ENCODE measurements at regions not wholly inside any gene's neighbourhood (a gene's known extent, or its start where the extent isn't known, plus 50 kb on each side); places are given as distances from the start of the nearest gene placed in this dataset.

- intact Hi-C loops (cut with micrococcal nuclease): no loop called here
- ChIA-PET POLR2A (interaction anchor here (0.6 kb wide), 1 partner anchor 1769 kb away, joined by 4 read pairs; no protein-coding TSS in a partner anchor), CTCF (interaction anchor here (1.1 to 1.8 kb wide), 2 partner anchors 12 to 93 kb away, joined by 3 read pairs; no protein-coding TSS in a partner anchor)
- H3K4me1 ChIP-seq (ENCODE audit: control insufficient read depth, extremely low read depth, insufficient read depth, low read length): no peaks in the 10 kb centered on the region
- no peaks in the 10 kb centered on the region for H3K36me3 ChIP-seq (ENCODE audit: control insufficient read depth in 2 of 2, extremely low read depth in 1 of 2, insufficient read depth in 2 of 2, low read length in 2 of 2)
- FAIRE-seq (no peak), DNase-seq (ENCODE audit: low read depth, low spot score) (no peak)
- no peak overlapping the region for H2AFZ ChIP-seq (ENCODE audit: low read depth, low read length)
- no TSS peak for BruUV-seq (replicated peaks)
- H3K27ac ChIP-seq (ENCODE audit: insufficient read depth, low read depth, low read length): no peak overlapping the region
- H3K4me2 ChIP-seq (ENCODE audit: insufficient read depth, low read length): no peak overlapping the region
- no peaks in the 10 kb centered on the region for H3K27me3 ChIP-seq (ENCODE audit: control insufficient read depth in 2 of 2, insufficient read depth in 2 of 2, low read length in 2 of 2)
- H3K9me3 ChIP-seq (replicated peaks; ENCODE audit: control insufficient read depth, insufficient read depth, low read length): no peaks in the 10 kb centered on the region
- dilution Hi-C loops (cut with MboI; ENCODE audit: extremely low pct_ligation_motif_present, low sequenced_read_pairs): no loop called here
- H3K4me3 ChIP-seq (replicated peaks in 1 of 3; ENCODE audit: insufficient read depth in 1 of 3, low read depth in 1 of 3, low read length in 3 of 3): no peak overlapping the region
- no peaks in the 10 kb centered on the region for H3K9me1 ChIP-seq (replicated peaks; ENCODE audit: control insufficient read depth, extremely low read depth, insufficient read depth, low read length)
- no peaks in the 10 kb centered on the region for H3K79me2 ChIP-seq (ENCODE audit: control insufficient read depth, insufficient read depth, low read length)
- no peak overlapping the region for H3K9ac ChIP-seq (replicated peaks; ENCODE audit: extremely low read depth, insufficient read depth, low read length)
- no peaks in the 10 kb centered on the region for H4K20me1 ChIP-seq (replicated peaks; ENCODE audit: control insufficient read depth, extremely low read depth, insufficient read depth, low read length)
- TF ChIP-seq POLR2A (IDR thresholded peaks at IDR 0.05; ENCODE audit: low read depth, low read length): no peak
- TF ChIP-seq MAX (IDR thresholded peaks at IDR 0.05; ENCODE audit: insufficient read depth, insufficient read length): no peak
- no peak for TF ChIP-seq POLR2AphosphoS5 (IDR thresholded peaks at IDR 0.05; ENCODE audit: insufficient read depth, low read depth, low read length)
- TF ChIP-seq FOS (IDR thresholded peaks at IDR 0.05; ENCODE audit: borderline replicate concordance, insufficient read depth, low read length): no peak
- no peak for TF ChIP-seq MYC (IDR thresholded peaks at IDR 0.05; ENCODE audit: low read depth, low read length)
- TF ChIP-seq GATA2 (IDR thresholded peaks at IDR 0.05; ENCODE audit: insufficient read depth, insufficient read length, low read depth, low read length): no peak
- no peak for TF ChIP-seq JUN (IDR thresholded peaks at IDR 0.05; ENCODE audit: borderline replicate concordance, insufficient read depth, insufficient read length, low read depth)
- TF ChIP-seq CTCF (IDR thresholded peaks at IDR 0.05; ENCODE audit: extremely low read depth in 1 of 2, insufficient read depth in 1 of 2, low read depth in 1 of 2, low read length in 2 of 2): no peak
- TF ChIP-seq EZH2 (IDR thresholded peaks at IDR 0.05; ENCODE audit: borderline replicate concordance, low read depth, low read length, severe bottlenecking): no peak
Measured at GRCh38 chr2:140027320-140027719, 1247.1 kb upstream of the NXPH2 start.
